Muscle layer of colon (tissue), 2 donors: ENCODE measurements at regions not wholly inside any gene's neighbourhood (a gene's known extent, or its start where the extent isn't known, plus 50 kb on each side); places are given as distances from the start of the nearest gene placed in this dataset.
A peak's percentile ranks its signal among the peaks of the same experiment; 100 is the strongest.
"Not testable (repeated sequence)": the region's sequence is repeated elsewhere in the genome, so short reads cannot be mapped to it uniquely, and the experiment has no call there.

ENCODE experiments used
- H3K27ac ChIP-seq: one replicate; pipeline ENCODE4 v1.7.0; 2013; ENCODE audit warnings: low read depth, mild to moderate bottlenecking, low read length, moderate library complexity
- H3K27me3 ChIP-seq, 2 donors: one replicate each; pipeline ENCODE4 v1.7.0; 2013; ENCODE audit warnings: low read length in 2 of 2, mild to moderate bottlenecking in 2 of 2; ENCODE audit not compliant: insufficient read depth in 2 of 2, control insufficient read depth in 1 of 2
- H3K36me3 ChIP-seq: one replicate; pipeline ENCODE4 v1.7.0; 2013; ENCODE audit warnings: mild to moderate bottlenecking, low read length; ENCODE audit not compliant: insufficient read depth
- H3K4me1 ChIP-seq: one replicate; pipeline ENCODE4 v1.7.0; 2013; ENCODE audit warnings: mild to moderate bottlenecking, low read length; ENCODE audit not compliant: insufficient read depth
- H3K4me3 ChIP-seq, 2 donors: one replicate each; pipeline ENCODE4 v1.7.0; 2013; ENCODE audit warnings: low read length in 2 of 2, low read depth in 1 of 2, mild to moderate bottlenecking in 1 of 2, moderate library complexity in 1 of 2
- H3K9ac ChIP-seq: one replicate; pipeline ENCODE4 v1.7.0; 2013; ENCODE audit warnings: low read length
- H3K9me3 ChIP-seq: one replicate; pipeline ENCODE4 v1.7.0; 2013; ENCODE audit warnings: mild to moderate bottlenecking, low read length
- donor health status: abdominal sarcoma.
- donor health status: Adenocarcinoma of cecum.

GRCh38 chr2:31696068-31696467 lies 115.3 kb upstream of the SRD5A2 start:
- H3K9ac ChIP-seq, result no peak overlapping the region
- peaks cover 12% of the 10 kb centered on the region for H3K9me3 ChIP-seq
- no peak overlapping the region for H3K4me3 ChIP-seq
- H3K36me3 ChIP-seq, result no peaks in the 10 kb centered on the region
- no peaks in the 10 kb centered on the region for H3K4me1 ChIP-seq
- H3K27me3 ChIP-seq, result no peaks in the 10 kb centered on the region
- H3K27ac ChIP-seq, result no peak overlapping the region

GRCh38 chr2:31694444-31694843 lies 113.7 kb upstream of the SRD5A2 start:
- no peaks in the 10 kb centered on the region for H3K36me3 ChIP-seq
- H3K27ac ChIP-seq, result no peak overlapping the region
- H3K9me3 ChIP-seq, result peaks cover 12% of the 10 kb centered on the region
- no peaks in the 10 kb centered on the region for H3K27me3 ChIP-seq
- H3K4me1 ChIP-seq, result no peaks in the 10 kb centered on the region
- H3K9ac ChIP-seq, result no peak overlapping the region
- H3K4me3 ChIP-seq, result no peak overlapping the region

- Histone ChIP-seq H3K27me3 (no peaks in the 10 kb centered on the region), H3K9me3 (peaks cover 12% of the 10 kb centered on the region), H3K27ac (no peak overlapping the region), H3K9ac (no peak overlapping the region), H3K36me3 (no peaks in the 10 kb centered on the region), H3K4me3 (peak overlapping the region in 1 of 2 donors; percentile 2), H3K4me1 (no peaks in the 10 kb centered on the region)
Measured at GRCh38 chr2:31693882-31694281, 113.1 kb upstream of the SRD5A2 start.

GRCh38 chr2:31688282-31688681 lies 107.5 kb upstream of the SRD5A2 start:
- Histone ChIP-seq H3K27ac (no peak overlapping the region), H3K9me3 (no peaks in the 10 kb centered on the region), H3K27me3 (no peaks in the 10 kb centered on the region), H3K36me3 (no peaks in the 10 kb centered on the region), H3K4me1 (no peaks in the 10 kb centered on the region), H3K9ac (no peak overlapping the region), H3K4me3 (no peak overlapping the region)

GRCh38 chr2:31683506-31683905 lies 102.8 kb upstream of the SRD5A2 start:
- H3K27ac ChIP-seq, H3K36me3 ChIP-seq, H3K27me3 ChIP-seq, H3K9me3 ChIP-seq, H3K4me1 ChIP-seq, H3K9ac ChIP-seq, H3K4me3 ChIP-seq: not testable (repeated sequence)

- H3K27ac ChIP-seq, result no peak overlapping the region
Measured at GRCh38 chr2:31675485-31675901, 94.8 kb upstream of the SRD5A2 start.

GRCh38 chr2:31674446-31674845 lies 93.7 kb upstream of the SRD5A2 start:
- Histone ChIP-seq H3K27me3 (no peaks in the 10 kb centered on the region), H3K36me3 (no peaks in the 10 kb centered on the region), H3K9ac (no peak overlapping the region), H3K4me3 (no peak overlapping the region), H3K9me3 (peaks cover 4% of the 10 kb centered on the region), H3K4me1 (no peaks in the 10 kb centered on the region), H3K27ac (no peak overlapping the region)

More at GRCh38 chr2:31675485-31675901, 94.8 kb upstream of the SRD5A2 start:
- Histone ChIP-seq H3K36me3 (no peaks in the 10 kb centered on the region), H3K27me3 (no peaks in the 10 kb centered on the region), H3K4me3 (no peak overlapping the region), H3K9ac (no peak overlapping the region), H3K4me1 (no peaks in the 10 kb centered on the region), H3K9me3 (peaks cover 4% of the 10 kb centered on the region)

- Histone ChIP-seq H3K9ac (no peak overlapping the region), H3K4me1 (no peaks in the 10 kb centered on the region), H3K27me3 (no peaks in the 10 kb centered on the region), H3K27ac (no peak overlapping the region), H3K9me3 (no peaks in the 10 kb centered on the region), H3K36me3 (no peaks in the 10 kb centered on the region), H3K4me3 (no peak overlapping the region)
Measured at GRCh38 chr2:31666878-31667277, 86.1 kb upstream of the SRD5A2 start.

GRCh38 chr2:31664949-31665724 lies 84.4 kb upstream of the SRD5A2 start:
- H3K36me3 ChIP-seq, result no peaks in the 10 kb centered on the region

GRCh38 chr2:31660812-31661335 lies 80.1 kb upstream of the SRD5A2 start:
- Histone ChIP-seq H3K9me3 (no peaks in the 10 kb centered on the region), H3K4me3 (no peak overlapping the region), H3K4me1 (no peaks in the 10 kb centered on the region), H3K27me3 (no peaks in the 10 kb centered on the region), H3K9ac (no peak overlapping the region), H3K36me3 (no peaks in the 10 kb centered on the region), H3K27ac (no peak overlapping the region)

More at GRCh38 chr2:31664949-31665724, 84.4 kb upstream of the SRD5A2 start:
- no peaks in the 10 kb centered on the region for H3K27me3 ChIP-seq
- H3K27ac ChIP-seq, result no peak overlapping the region
- no peaks in the 10 kb centered on the region for H3K4me1 ChIP-seq
- H3K9ac ChIP-seq, result no peak overlapping the region
- no peak overlapping the region for H3K4me3 ChIP-seq
- no peaks in the 10 kb centered on the region for H3K9me3 ChIP-seq

GRCh38 chr2:31660165-31660564 lies 79.4 kb upstream of the SRD5A2 start:
- H3K4me3 ChIP-seq, result no peak overlapping the region
- no peak overlapping the region for H3K27ac ChIP-seq
- H3K36me3 ChIP-seq, result no peaks in the 10 kb centered on the region
- no peaks in the 10 kb centered on the region for H3K4me1 ChIP-seq
- no peak overlapping the region for H3K9ac ChIP-seq
- no peaks in the 10 kb centered on the region for H3K27me3 ChIP-seq
- no peaks in the 10 kb centered on the region for H3K9me3 ChIP-seq

GRCh38 chr2:31654241-31654640 lies 73.5 kb upstream of the SRD5A2 start:
- H3K27ac ChIP-seq, result no peak overlapping the region
- H3K4me1 ChIP-seq, result no peaks in the 10 kb centered on the region
- no peaks in the 10 kb centered on the region for H3K27me3 ChIP-seq
- H3K9ac ChIP-seq, result no peak overlapping the region
- H3K9me3 ChIP-seq, result no peaks in the 10 kb centered on the region
- no peak overlapping the region for H3K4me3 ChIP-seq
- H3K36me3 ChIP-seq, result no peaks in the 10 kb centered on the region
